Kidney epithelial cell (primary cell): ENCODE measurements at regions not wholly inside any gene's neighbourhood (a gene's known extent, or its start where the extent isn't known, plus 50 kb on each side); places are given as distances from the start of the nearest gene placed in this dataset.

ENCODE experiments used
- DNase-seq: peaks from one replicate; pipeline ENCODE4 v3.0.0-alpha.2; 2010; ENCODE audit warnings: low read depth
- H3K27me3 ChIP-seq: 2 replicates; pipeline ENCODE4 v1.6.0; 2011; ENCODE audit warnings: low read length; ENCODE audit not compliant: control insufficient read depth, insufficient read depth
- H3K36me3 ChIP-seq: 2 replicates; pipeline ENCODE4 v1.5.1; 2011; ENCODE audit warnings: low read length; ENCODE audit not compliant: control insufficient read depth, insufficient read depth
- H3K4me3 ChIP-seq: 2 replicates; pipeline ENCODE4 v1.5.1; 2011; ENCODE audit warnings: low read depth, mild to moderate bottlenecking, control low read depth, low read length
- CTCF ChIP-seq: IDR thresholded peaks from 2 replicates; pipeline ENCODE4 v1.5.1; 2011; ENCODE audit warnings: mild to moderate bottlenecking, moderate library complexity, low read length, control low read depth, inconsistent platforms; ENCODE audit not compliant: insufficient read depth, poor library complexity, severe bottlenecking

DNA sequence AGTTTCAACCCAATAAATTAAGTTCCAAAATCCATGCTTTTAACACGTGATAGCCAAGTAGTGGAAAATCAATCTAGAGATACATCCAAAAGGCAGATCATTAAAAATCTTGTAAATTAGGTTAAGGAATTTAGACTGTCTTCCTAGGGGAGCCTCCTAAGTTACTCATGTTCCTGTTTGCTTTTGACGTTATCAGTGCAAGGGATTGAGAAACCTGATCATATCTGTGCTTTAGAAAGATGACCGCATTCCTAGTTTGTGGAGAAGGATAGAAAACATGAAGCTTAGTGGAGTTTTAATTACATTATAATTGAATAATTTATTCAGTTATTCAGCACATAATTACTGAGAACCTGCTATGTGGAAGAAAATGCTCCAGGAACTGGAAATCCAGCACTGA, 251.0 kb upstream of the ARGLU1 start:
- Histone ChIP-seq H3K4me3 (no peak overlapping the region), H3K36me3 (no peaks in the 10 kb centered on the region), H3K27me3 (peaks cover 2% of the 10 kb centered on the region)
- DNase-seq: no peak
- TF ChIP-seq CTCF: no peak

GRCh38 chr13:106815545-106815944, 247.6 kb upstream of the ARGLU1 start:
- H3K4me3 ChIP-seq: no peak overlapping the region
- peaks cover 2% of the 10 kb centered on the region for H3K27me3 ChIP-seq
- H3K36me3 ChIP-seq: no peaks in the 10 kb centered on the region
- DNase-seq: no peak
- TF ChIP-seq CTCF: no peak

DNA sequence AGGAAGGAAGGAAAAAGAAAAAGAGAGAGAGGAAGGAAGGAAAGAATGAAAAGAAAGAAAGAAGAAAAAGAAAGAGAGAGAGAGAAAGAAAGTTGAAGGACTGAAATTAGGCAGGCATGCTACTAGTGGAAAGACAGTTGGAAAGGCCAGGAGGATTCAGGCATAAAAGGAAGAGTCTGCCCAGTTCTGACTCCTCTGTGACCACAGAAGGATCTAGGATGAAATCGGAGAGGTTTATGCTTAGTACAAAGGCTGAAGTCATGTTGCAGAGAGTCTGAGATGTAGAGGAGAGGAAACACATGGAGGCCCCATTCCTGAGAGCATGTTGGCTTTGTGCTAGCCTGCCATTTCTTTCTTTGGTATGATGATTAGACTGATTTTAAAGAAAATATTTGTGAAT, 246.5 kb upstream of the ARGLU1 start:
- no peaks in the 10 kb centered on the region for H3K36me3 ChIP-seq
- DNase-seq: no peak
- no peak for TF ChIP-seq CTCF

DNA sequence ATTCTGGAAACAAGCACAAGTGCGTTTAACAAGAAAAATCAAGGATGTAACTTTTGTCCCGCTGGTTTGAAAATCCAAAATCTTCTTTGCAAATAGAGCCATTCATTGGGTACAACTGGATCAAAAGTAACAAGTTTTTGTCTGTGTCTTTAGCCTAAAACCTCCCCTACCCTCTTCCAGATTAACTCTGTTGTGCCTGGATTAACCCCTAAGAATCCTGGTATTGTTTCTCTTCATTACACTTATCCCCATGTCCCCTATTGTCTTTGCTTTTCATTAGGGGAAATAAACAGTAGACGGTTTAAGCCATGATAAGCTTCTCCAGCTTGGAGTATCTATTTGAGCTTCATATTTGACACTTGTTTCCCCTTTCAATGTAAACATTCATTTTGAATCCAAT, 242.1 kb upstream of the ARGLU1 start:
- no peaks in the 10 kb centered on the region for H3K27me3 ChIP-seq
- no peak for DNase-seq
- no peak overlapping the region for H3K4me3 ChIP-seq
- no peak for TF ChIP-seq CTCF
- no peaks in the 10 kb centered on the region for H3K36me3 ChIP-seq

More for the DNA sequence above, 246.5 kb upstream of the ARGLU1 start:
- H3K4me3 ChIP-seq: no peak overlapping the region
- H3K27me3 ChIP-seq: peaks cover 2% of the 10 kb centered on the region

- no peak for DNase-seq
- no peak for TF ChIP-seq CTCF
- no peak overlapping the region for H3K4me3 ChIP-seq
Observed at GRCh38 chr13:106804991-106805390, 237.1 kb upstream of the ARGLU1 start.

GRCh38 chr13:106802917-106803316, 235.0 kb upstream of the ARGLU1 start:
- no peak for TF ChIP-seq CTCF
- DNase-seq: no peak
- Histone ChIP-seq H3K4me3 (no peak overlapping the region), H3K27me3 (no peaks in the 10 kb centered on the region), H3K36me3 (no peaks in the 10 kb centered on the region)

More at GRCh38 chr13:106804991-106805390, 237.1 kb upstream of the ARGLU1 start:
- H3K36me3 ChIP-seq: no peaks in the 10 kb centered on the region
- H3K27me3 ChIP-seq: no peaks in the 10 kb centered on the region
